ENCODE measurements at regions not wholly inside any gene's neighbourhood (a gene's known extent, or its start where the extent isn't known, plus 50 kb on each side); places are given as distances from the start of the nearest gene placed in this dataset.

- WGBS = 79% methylated on average over 4 of the region's 4 CpGs
- intact Hi-C loops (cut with DNase I) = no loop called here
- Histone ChIP-seq H3K9me3 (no peaks in the 10 kb centered on the region), H3K27me3 (replicated peaks; ENCODE audit: insufficient read depth) (no peaks in the 10 kb centered on the region), H3K4me1 (replicated peaks) (no peaks in the 10 kb centered on the region), H3K36me3 (no peaks in the 10 kb centered on the region), H3K4me3 (no peak overlapping the region), H3K27ac (no peak overlapping the region)
- DNase-seq (ENCODE audit: low spot score) = no peak
- TF ChIP-seq POLR2A (IDR thresholded peaks at IDR 0.05) = no peak
- TF ChIP-seq CTCF (IDR thresholded peaks at IDR 0.05) = no peak
- TF ChIP-seq POLR2AphosphoS5 (IDR thresholded peaks at IDR 0.05) = no peak
Observed at GRCh38 chr11:36854875-36855274, 256.8 kb upstream of the RAG2 start.

- Histone ChIP-seq H3K4me3 (no peak overlapping the region), H3K27ac (no peak overlapping the region), H3K36me3 (no peaks in the 10 kb centered on the region), H3K4me1 (replicated peaks) (no peaks in the 10 kb centered on the region), H3K9me3 (no peaks in the 10 kb centered on the region), H3K27me3 (replicated peaks; ENCODE audit: insufficient read depth) (no peaks in the 10 kb centered on the region)
- intact Hi-C loops (cut with DNase I) = no loop called here
- 67% methylated on average over 2 of the region's 2 CpGs for WGBS
- TF ChIP-seq CTCF (IDR thresholded peaks at IDR 0.05) (no peak), POLR2AphosphoS5 (IDR thresholded peaks at IDR 0.05) (no peak), POLR2A (IDR thresholded peaks at IDR 0.05) (no peak)
- no peak for DNase-seq (ENCODE audit: low spot score)
Observed at GRCh38 chr11:36848660-36849059, 250.6 kb upstream of the RAG2 start.

GRCh38 chr11:36840378-36840777, 242.3 kb upstream of the RAG2 start:
- no peak for TF ChIP-seq POLR2A (IDR thresholded peaks at IDR 0.05)
- no peak for TF ChIP-seq CTCF (IDR thresholded peaks at IDR 0.05)
- TF ChIP-seq POLR2AphosphoS5 (IDR thresholded peaks at IDR 0.05) = no peak
- intact Hi-C loops (cut with DNase I) = no loop called here
- WGBS = 74% methylated on average over 2 of the region's 2 CpGs
- H3K27me3 ChIP-seq (replicated peaks; ENCODE audit: insufficient read depth) = no peaks in the 10 kb centered on the region
- H3K27ac ChIP-seq = no peak overlapping the region
- DNase-seq (ENCODE audit: low spot score) = no peak
- no peaks in the 10 kb centered on the region for H3K4me1 ChIP-seq (replicated peaks)
- no peaks in the 10 kb centered on the region for H3K9me3 ChIP-seq
- no peak overlapping the region for H3K4me3 ChIP-seq
- H3K36me3 ChIP-seq = no peaks in the 10 kb centered on the region

- no peaks in the 10 kb centered on the region for H3K36me3 ChIP-seq
- 76% methylated on average over 1 of the region's 1 CpG for whole genome bisulfite sequencing
- no peaks in the 10 kb centered on the region for H3K4me1 ChIP-seq (replicated peaks)
- H3K27ac ChIP-seq = no peak overlapping the region
- H3K9me3 ChIP-seq = no peaks in the 10 kb centered on the region
- no peaks in the 10 kb centered on the region for H3K27me3 ChIP-seq (replicated peaks; ENCODE audit: insufficient read depth)
- TF ChIP-seq POLR2AphosphoS5 (IDR thresholded peaks at IDR 0.05) (no peak), CTCF (IDR thresholded peaks at IDR 0.05) (no peak), POLR2A (IDR thresholded peaks at IDR 0.05) (no peak)
- no peak overlapping the region for H3K4me3 ChIP-seq
- no peak for DNase-seq (ENCODE audit: low spot score)
- intact Hi-C loops (cut with DNase I) = no loop called here
Observed at GRCh38 chr11:36837831-36838437, 239.9 kb upstream of the RAG2 start.

- DNase-seq (ENCODE audit: low spot score) = no peak
- intact Hi-C loops (cut with DNase I) = no loop called here
- Histone ChIP-seq H3K27ac (no peak overlapping the region), H3K27me3 (replicated peaks; ENCODE audit: insufficient read depth) (no peaks in the 10 kb centered on the region), H3K4me3 (no peak overlapping the region), H3K4me1 (replicated peaks) (no peaks in the 10 kb centered on the region), H3K36me3 (no peaks in the 10 kb centered on the region), H3K9me3 (no peaks in the 10 kb centered on the region)
- TF ChIP-seq CTCF (IDR thresholded peaks at IDR 0.05) = no peak
- TF ChIP-seq POLR2AphosphoS5 (IDR thresholded peaks at IDR 0.05) = no peak
- TF ChIP-seq POLR2A (IDR thresholded peaks at IDR 0.05) = no peak
- WGBS = 85% methylated on average over 10 of the region's 10 CpGs
Observed at GRCh38 chr11:36825251-36825650, 227.2 kb upstream of the RAG2 start.
